Naive thymus-derived CD4-positive, alpha-beta T cell (primary cell): ENCODE measurements at regions not wholly inside any gene's neighbourhood (a gene's known extent, or its start where the extent isn't known, plus 50 kb on each side); places are given as distances from the start of the nearest gene placed in this dataset.

Source experiments
- ATAC-seq: fragments of 150-1000 bp; cut with Tn5 transposase; 2 replicates; pipeline ENCODE4 v1.10.0; 2021; ENCODE audit warnings: mild to moderate bottlenecking, moderate library complexity
- CTCF ChIA-PET: fragments of 350-600 bp; sonication (Branson Sonifier 250); formaldehyde crosslinking; loops from one replicate; lab custom pipeline; 2021; ENCODE audit warnings: antibody characterized with exemption; lab: Charles Lee
- POLR2A ChIA-PET: fragments of 350-600 bp; sonication (Branson Sonifier 250); formaldehyde crosslinking; loops from one replicate; lab custom pipeline; 2021; ENCODE audit warnings: antibody characterized with exemption, inconsistent platforms; lab: Charles Lee
- DNase-seq, 9 donors: peaks; one replicate each; pipeline versions ENCODE4 v3.0.0 to v3.0.0-alpha.2; 2020 to 2022; ENCODE audit warnings: mixed read lengths in 1 of 9
- H3K27ac ChIP-seq: one replicate; pipeline ENCODE4 v1.7.0; 2013; ENCODE audit warnings: mild to moderate bottlenecking, low read depth, low read length, moderate library complexity
- H3K27me3 ChIP-seq, 2 donors: one replicate each; pipeline ENCODE4 v1.7.0; 2013; ENCODE audit warnings: low read length in 2 of 2, mild to moderate bottlenecking in 2 of 2, moderate library complexity in 2 of 2; ENCODE audit not compliant: control insufficient read depth in 2 of 2, insufficient read depth in 2 of 2
- H3K36me3 ChIP-seq, 3 experiments: 1 replicate in 2 of 3; 2 replicates in 1 of 3; pipeline ENCODE4 v1.7.0; 2013; ENCODE audit warnings: low read length in 3 of 3, mild to moderate bottlenecking in 3 of 3, moderate library complexity in 1 of 3; ENCODE audit not compliant: insufficient read depth in 3 of 3, control insufficient read depth in 2 of 3
- H3K4me1 ChIP-seq, 2 donors: one replicate each; pipeline ENCODE4 v1.7.0; 2013; ENCODE audit warnings: low read length in 2 of 2, mild to moderate bottlenecking in 2 of 2, moderate library complexity in 1 of 2; ENCODE audit not compliant: control insufficient read depth in 2 of 2, insufficient read depth in 2 of 2
- H3K4me3 ChIP-seq: 2 replicates; pipeline ENCODE4 v1.7.0; 2013; ENCODE audit warnings: mild to moderate bottlenecking, low read length
- H3K9me3 ChIP-seq, 3 experiments: 1 replicate in 2 of 3; 2 replicates in 1 of 3; pipeline ENCODE4 v1.7.0; 2013; ENCODE audit warnings: low read length in 3 of 3; ENCODE audit not compliant: control insufficient read depth in 2 of 3
- H3K27ac Mint-ChIP-seq, 9 donors: one replicate each; pipeline ENCODE4 v1.8.0; 2020 to 2022; ENCODE audit warnings: mixed read lengths in 9 of 9, mild to moderate bottlenecking in 8 of 9, moderate library complexity in 5 of 9, inconsistent platforms in 2 of 9
- H3K27me3 Mint-ChIP-seq, 5 donors: one replicate each; pipeline ENCODE4 v1.8.0; 2021 to 2022; ENCODE audit warnings: mixed read lengths in 5 of 5, mild to moderate bottlenecking in 1 of 5
- H3K36me3 Mint-ChIP-seq, 5 donors: one replicate each; pipeline ENCODE4 v1.8.0; 2020 to 2022; ENCODE audit warnings: mixed read lengths in 5 of 5, mild to moderate bottlenecking in 3 of 5, inconsistent platforms in 1 of 5
- H3K4me1 Mint-ChIP-seq, 7 donors: one replicate each; pipeline ENCODE4 v1.8.0; 2020 to 2022; ENCODE audit warnings: mixed read lengths in 7 of 7, mild to moderate bottlenecking in 3 of 7, inconsistent platforms in 1 of 7
- H3K4me3 Mint-ChIP-seq, 10 donors: one replicate each; pipeline ENCODE4 v1.8.0; 2020 to 2022; ENCODE audit warnings: mild to moderate bottlenecking in 10 of 10, mixed read lengths in 10 of 10, moderate library complexity in 6 of 10, inconsistent platforms in 2 of 10
- H3K9me3 Mint-ChIP-seq, 11 donors: one replicate each; pipeline ENCODE4 v1.8.0; 2020 to 2022; ENCODE audit warnings: mixed read lengths in 11 of 11, mild to moderate bottlenecking in 4 of 11, inconsistent platforms in 1 of 11, moderate library complexity in 1 of 11
- intact Hi-C, 2 donors: fragments of 100-400 bp; cut with micrococcal nuclease; formaldehyde crosslinking; loops; one replicate each; pipeline ENCODE4 v1.15.1; 2023

GRCh38 chr3:70832089-70832833 lies 519.8 kb upstream of the MDFIC2 start:
- ChIA-PET POLR2A (no interaction called here), CTCF (no interaction called here)
- Histone ChIP-seq H3K9me3 (no peaks in the 10 kb centered on the region), H3K36me3 (no peaks in the 10 kb centered on the region), H3K27me3 (no peaks in the 10 kb centered on the region), H3K4me3 (no peak overlapping the region), H3K4me1 (no peaks in the 10 kb centered on the region), H3K27ac (no peak overlapping the region)
- Mint-ChIP-seq H3K4me1 (no peaks in the 10 kb centered on the region), H3K27ac (no peak overlapping the region), H3K36me3 (no peaks in the 10 kb centered on the region), H3K27me3 (peaks cover 0 to 11% (median 0%) of the 10 kb centered on the region in 5 donors), H3K9me3 (peaks cover 0 to 2% (median 0%) of the 10 kb centered on the region in 11 donors), H3K4me3 (no peak overlapping the region)
- no peak for ATAC-seq
- intact Hi-C loops = no loop called here
- DNase-seq = no peak

- ATAC-seq (no peak), DNase-seq (no peak)
- Mint-ChIP-seq H3K9me3 (peaks cover 0 to 2% (median 0%) of the 10 kb centered on the region in 11 donors), H3K27me3 (peaks cover 0 to 11% (median 0%) of the 10 kb centered on the region in 5 donors), H3K36me3 (no peaks in the 10 kb centered on the region), H3K4me1 (no peaks in the 10 kb centered on the region), H3K4me3 (no peak overlapping the region), H3K27ac (no peak overlapping the region)
- no peaks in the 10 kb centered on the region for H3K36me3 ChIP-seq
- ChIA-PET POLR2A (no interaction called here), CTCF (no interaction called here)
- no peak overlapping the region for H3K27ac ChIP-seq
- H3K27me3 ChIP-seq = no peaks in the 10 kb centered on the region
- H3K4me1 ChIP-seq = no peaks in the 10 kb centered on the region
- intact Hi-C loops = no loop called here
- H3K4me3 ChIP-seq = no peak overlapping the region
- H3K9me3 ChIP-seq = no peaks in the 10 kb centered on the region
Measured at GRCh38 chr3:70829092-70829491, 516.7 kb upstream of the MDFIC2 start.

GRCh38 chr3:70824773-70825172 lies 512.3 kb upstream of the MDFIC2 start:
- CTCF ChIA-PET = no interaction called here
- H3K27me3 Mint-ChIP-seq = peaks cover 0 to 8% (median 2%) of the 10 kb centered on the region in 5 donors
- no peaks in the 10 kb centered on the region for H3K9me3 Mint-ChIP-seq
- intact Hi-C loops = no loop called here
- Histone ChIP-seq H3K4me1 (no peaks in the 10 kb centered on the region), H3K36me3 (no peaks in the 10 kb centered on the region), H3K27ac (no peak overlapping the region), H3K27me3 (no peaks in the 10 kb centered on the region), H3K4me3 (no peak overlapping the region), H3K9me3 (no peaks in the 10 kb centered on the region)
- no peak for ATAC-seq
- DNase-seq = no peak
- no peak overlapping the region for H3K4me3 Mint-ChIP-seq
- H3K4me1 Mint-ChIP-seq = no peaks in the 10 kb centered on the region
- no peak overlapping the region for H3K27ac Mint-ChIP-seq
- H3K36me3 Mint-ChIP-seq = no peaks in the 10 kb centered on the region
- POLR2A ChIA-PET = no interaction called here

GRCh38 chr3:70824078-70824477 lies 511.6 kb upstream of the MDFIC2 start:
- no peak overlapping the region for H3K4me3 ChIP-seq
- peaks cover 0 to 5% (median 2%) of the 10 kb centered on the region in 5 donors for H3K27me3 Mint-ChIP-seq
- no peaks in the 10 kb centered on the region for H3K4me1 ChIP-seq
- H3K4me3 Mint-ChIP-seq = no peak overlapping the region
- H3K4me1 Mint-ChIP-seq = no peaks in the 10 kb centered on the region
- no peaks in the 10 kb centered on the region for H3K9me3 Mint-ChIP-seq
- CTCF ChIA-PET = no interaction called here
- POLR2A ChIA-PET = no interaction called here
- intact Hi-C loops = no loop called here
- no peaks in the 10 kb centered on the region for H3K27me3 ChIP-seq
- H3K27ac ChIP-seq = no peak overlapping the region
- DNase-seq = no peak
- H3K36me3 Mint-ChIP-seq = no peaks in the 10 kb centered on the region
- H3K36me3 ChIP-seq = no peaks in the 10 kb centered on the region
- no peak for ATAC-seq
- H3K9me3 ChIP-seq = no peaks in the 10 kb centered on the region
- no peak overlapping the region for H3K27ac Mint-ChIP-seq

- peaks cover 0 to 1% (median 0%) of the 10 kb centered on the region in 11 donors for H3K9me3 Mint-ChIP-seq
- H3K36me3 Mint-ChIP-seq = no peaks in the 10 kb centered on the region
- POLR2A ChIA-PET = no interaction called here
Measured at GRCh38 chr3:70823622-70824021, 511.2 kb upstream of the MDFIC2 start.

GRCh38 chr3:70822669-70823068 lies 510.2 kb upstream of the MDFIC2 start:
- no peak for DNase-seq
- no peak overlapping the region for H3K4me3 ChIP-seq
- H3K4me1 ChIP-seq = no peaks in the 10 kb centered on the region
- intact Hi-C loops = no loop called here
- H3K27ac Mint-ChIP-seq = no peak overlapping the region
- peaks cover 0 to 3% (median 0%) of the 10 kb centered on the region in 11 donors for H3K9me3 Mint-ChIP-seq
- no peak overlapping the region for H3K27ac ChIP-seq
- H3K27me3 Mint-ChIP-seq = peaks cover 0 to 5% (median 2%) of the 10 kb centered on the region in 5 donors
- ChIA-PET CTCF (no interaction called here), POLR2A (no interaction called here)
- H3K36me3 ChIP-seq = no peaks in the 10 kb centered on the region
- no peaks in the 10 kb centered on the region for H3K36me3 Mint-ChIP-seq
- ATAC-seq = no peak
- H3K4me1 Mint-ChIP-seq = no peaks in the 10 kb centered on the region
- no peaks in the 10 kb centered on the region for H3K27me3 ChIP-seq
- H3K4me3 Mint-ChIP-seq = no peak overlapping the region
- H3K9me3 ChIP-seq = no peaks in the 10 kb centered on the region

More at GRCh38 chr3:70823622-70824021, 511.2 kb upstream of the MDFIC2 start:
- H3K36me3 ChIP-seq = no peaks in the 10 kb centered on the region
- H3K9me3 ChIP-seq = no peaks in the 10 kb centered on the region
- H3K27me3 Mint-ChIP-seq = peaks cover 0 to 5% (median 2%) of the 10 kb centered on the region in 5 donors
- H3K27me3 ChIP-seq = no peaks in the 10 kb centered on the region
- H3K27ac Mint-ChIP-seq = no peak overlapping the region
- ATAC-seq = no peak
- DNase-seq = no peak
- CTCF ChIA-PET = no interaction called here
- H3K4me1 Mint-ChIP-seq = no peaks in the 10 kb centered on the region
- no peak overlapping the region for H3K4me3 Mint-ChIP-seq
- H3K4me1 ChIP-seq = no peaks in the 10 kb centered on the region
- no peak overlapping the region for H3K27ac ChIP-seq
- intact Hi-C loops = no loop called here
- no peak overlapping the region for H3K4me3 ChIP-seq

GRCh38 chr3:70821602-70822001 lies 509.2 kb upstream of the MDFIC2 start:
- ATAC-seq (no peak), DNase-seq (no peak)
- H3K36me3 ChIP-seq = no peaks in the 10 kb centered on the region
- Mint-ChIP-seq H3K9me3 (peaks cover 0 to 10% (median 4%) of the 10 kb centered on the region in 11 donors), H3K4me3 (no peak overlapping the region), H3K36me3 (peaks cover 0 to 2% (median 0%) of the 10 kb centered on the region in 5 donors), H3K4me1 (no peaks in the 10 kb centered on the region), H3K27me3 (peaks cover 0 to 7% (median 2%) of the 10 kb centered on the region in 5 donors), H3K27ac (no peak overlapping the region)
- CTCF ChIA-PET = no interaction called here
- intact Hi-C loops = no loop called here
- no peaks in the 10 kb centered on the region for H3K27me3 ChIP-seq
- POLR2A ChIA-PET = no interaction called here
- no peak overlapping the region for H3K4me3 ChIP-seq
- no peaks in the 10 kb centered on the region for H3K4me1 ChIP-seq
- no peak overlapping the region for H3K27ac ChIP-seq
- H3K9me3 ChIP-seq = no peaks in the 10 kb centered on the region
